HG02678 (cell line): ENCODE measurements at regions not wholly inside any gene's neighbourhood (a gene's known extent, or its start where the extent isn't known, plus 50 kb on each side); places are given as distances from the start of the nearest gene placed in this dataset.
"Not testable (repeated sequence)": the region's sequence is repeated elsewhere in the genome, so short reads cannot be mapped to it uniquely, and the experiment has no call there.

Experiments
- ATAC-seq: cut with Tn5 transposase; IDR thresholded peaks from one replicate; pipeline ENCODE4 v1.9.1; 2021; ENCODE audit warnings: mild to moderate bottlenecking, moderate library complexity; ENCODE audit not compliant: unreplicated experiment

GRCh38 chrX:139201924-139202323 is 328.6 kb upstream of the F9 start:
- ATAC-seq, result no peak

- ATAC-seq, result no peak
These were observed 329.7 kb upstream of the F9 start for GRCh38 chrX:139200793-139201192.

- no peak for ATAC-seq
These were observed 330.2 kb upstream of the F9 start for GRCh38 chrX:139200346-139200745.

- no peak for ATAC-seq
These were observed 330.6 kb upstream of the F9 start for GRCh38 chrX:139199933-139200332.

GRCh38 chrX:139198936-139199335 is 331.6 kb upstream of the F9 start:
- no peak for ATAC-seq

GRCh38 chrX:139196890-139197289 is 333.6 kb upstream of the F9 start:
- no peak for ATAC-seq

- ATAC-seq, result peak; percentile 56
These were observed 335.8 kb upstream of the F9 start for GRCh38 chrX:139194571-139195280.

GRCh38 chrX:139192386-139192961 is 338.1 kb upstream of the F9 start:
- no peak for ATAC-seq

GRCh38 chrX:139191746-139192385 is 338.7 kb upstream of the F9 start:
- no peak for ATAC-seq

- ATAC-seq, result no peak
These were observed 339.3 kb upstream of the F9 start for GRCh38 chrX:139191286-139191685.

GRCh38 chrX:139187738-139188137 is 342.8 kb upstream of the F9 start:
- no peak for ATAC-seq

- ATAC-seq, result no peak
These were observed 343.5 kb upstream of the F9 start for GRCh38 chrX:139186991-139187390.

- ATAC-seq, result no peak
These were observed 350.9 kb upstream of the F9 start for GRCh38 chrX:139179592-139179991.

- no peak for ATAC-seq
These were observed 351.6 kb upstream of the F9 start for GRCh38 chrX:139178980-139179379.

- ATAC-seq, result no peak
These were observed 357.8 kb upstream of the F9 start for GRCh38 chrX:139172731-139173130.

- no peak for ATAC-seq
These were observed 359.9 kb upstream of the F9 start for GRCh38 chrX:139170526-139171173.

GRCh38 chrX:139167282-139167681 is 363.3 kb upstream of the F9 start:
- ATAC-seq, result no peak

GRCh38 chrX:139158256-139158655 is 372.3 kb upstream of the F9 start:
- no peak for ATAC-seq

GRCh38 chrX:139156356-139156755 is 374.2 kb upstream of the F9 start:
- ATAC-seq, result no peak

GRCh38 chrX:139146625-139147024 is 383.9 kb upstream of the F9 start:
- ATAC-seq, result not testable (repeated sequence)

- ATAC-seq, result no peak
These were observed 389.2 kb upstream of the F9 start for GRCh38 chrX:139141370-139141769.

- ATAC-seq, result no peak
These were observed 396.2 kb upstream of the F9 start for GRCh38 chrX:139134316-139134715.
